ENCODE measurements at regions not wholly inside any gene's neighbourhood (a gene's known extent, or its start where the extent isn't known, plus 50 kb on each side); places are given as distances from the start of the nearest gene placed in this dataset.

DNA sequence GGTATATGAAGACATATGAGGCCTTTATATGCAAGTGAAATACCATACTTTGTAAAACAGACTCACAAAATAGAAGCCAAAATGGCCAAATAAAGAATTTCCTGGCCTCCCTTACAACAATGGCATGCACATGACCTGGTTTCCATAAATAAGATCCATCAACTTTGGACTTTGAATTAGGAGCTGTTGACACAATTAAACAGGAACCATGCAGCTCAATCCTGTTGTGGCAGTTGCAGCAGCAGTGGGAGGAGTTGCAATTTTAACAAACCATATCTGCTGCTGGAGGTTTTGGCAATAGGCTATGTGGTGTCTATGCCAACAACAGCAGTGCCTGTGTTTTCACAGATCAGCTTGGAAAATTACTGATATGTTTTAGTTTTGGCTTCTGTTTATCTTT lies 818.6 kb downstream of the FAM181B start:
- TF ChIP-seq ESRRG (CRISPR knock-in tag; IDR thresholded peaks at IDR 0.05) (no peak), ZNF565 (CRISPR knock-in tag; conservative IDR thresholded peaks at IDR 0.05; ENCODE audit: low read depth) (no peak), ZFP30 (CRISPR knock-in tag; IDR thresholded peaks at IDR 0.05) (no peak), RARB (CRISPR knock-in tag; IDR thresholded peaks at IDR 0.05) (no peak)

Data from SK-N-SH treated with all-trans-retinoic acid at 6 μM for 48 hours (cell line).